ENCODE measurements at regions not wholly inside any gene's neighbourhood (a gene's known extent, or its start where the extent isn't known, plus 50 kb on each side); places are given as distances from the start of the nearest gene placed in this dataset.

GRCh38 chr11:116421529-116422185, 351.1 kb downstream of the BUD13 start:
- Mint-ChIP-seq H3K9me3 (ENCODE audit: unreplicated experiment) (no peaks in the 10 kb centered on the region), H3K27me3 (ENCODE audit: unreplicated experiment) (peaks cover 4% of the 10 kb centered on the region), H3K36me3 (ENCODE audit: low read depth, unreplicated experiment) (no peaks in the 10 kb centered on the region), H3K4me1 (ENCODE audit: unreplicated experiment) (no peaks in the 10 kb centered on the region), H3K27ac (ENCODE audit: unreplicated experiment) (no peak overlapping the region), H3K4me3 (ENCODE audit: unreplicated experiment) (no peak overlapping the region)
- no peak for DNase-seq (ENCODE audit: low spot score)
- TF ChIP-seq CTCF (IDR thresholded peaks at IDR 0.05; ENCODE audit: unreplicated experiment) = no peak

GRCh38 chr11:116420770-116421528, 351.8 kb downstream of the BUD13 start:
- Mint-ChIP-seq H3K9me3 (ENCODE audit: unreplicated experiment) (no peaks in the 10 kb centered on the region), H3K4me3 (ENCODE audit: unreplicated experiment) (no peak overlapping the region), H3K36me3 (ENCODE audit: low read depth, unreplicated experiment) (no peaks in the 10 kb centered on the region), H3K27ac (ENCODE audit: unreplicated experiment) (no peak overlapping the region), H3K4me1 (ENCODE audit: unreplicated experiment) (no peaks in the 10 kb centered on the region), H3K27me3 (ENCODE audit: unreplicated experiment) (peaks cover 4% of the 10 kb centered on the region)
- no peak for DNase-seq (ENCODE audit: low spot score)
- TF ChIP-seq CTCF (IDR thresholded peaks at IDR 0.05; ENCODE audit: unreplicated experiment) = no peak

GRCh38 chr11:116420030-116420429, 352.8 kb downstream of the BUD13 start:
- H3K27me3 Mint-ChIP-seq (ENCODE audit: unreplicated experiment) = peaks cover 4% of the 10 kb centered on the region
- no peaks in the 10 kb centered on the region for H3K4me1 Mint-ChIP-seq (ENCODE audit: unreplicated experiment)
- no peak overlapping the region for H3K27ac Mint-ChIP-seq (ENCODE audit: unreplicated experiment)

GRCh38 chr11:116418388-116419041, 354.3 kb downstream of the BUD13 start:
- no peak for DNase-seq (ENCODE audit: low spot score)
- Mint-ChIP-seq H3K36me3 (ENCODE audit: low read depth, unreplicated experiment) (no peaks in the 10 kb centered on the region), H3K4me1 (ENCODE audit: unreplicated experiment) (peaks cover 6% of the 10 kb centered on the region), H3K27ac (ENCODE audit: unreplicated experiment) (no peak overlapping the region), H3K9me3 (ENCODE audit: unreplicated experiment) (no peaks in the 10 kb centered on the region), H3K27me3 (ENCODE audit: unreplicated experiment) (peaks cover 4% of the 10 kb centered on the region), H3K4me3 (ENCODE audit: unreplicated experiment) (no peak overlapping the region)
- no peak for TF ChIP-seq CTCF (IDR thresholded peaks at IDR 0.05; ENCODE audit: unreplicated experiment)

More at GRCh38 chr11:116420030-116420429, 352.8 kb downstream of the BUD13 start:
- Mint-ChIP-seq H3K4me3 (ENCODE audit: unreplicated experiment) (no peak overlapping the region), H3K36me3 (ENCODE audit: low read depth, unreplicated experiment) (no peaks in the 10 kb centered on the region), H3K9me3 (ENCODE audit: unreplicated experiment) (no peaks in the 10 kb centered on the region)
- no peak for DNase-seq (ENCODE audit: low spot score)
- TF ChIP-seq CTCF (IDR thresholded peaks at IDR 0.05; ENCODE audit: unreplicated experiment) = no peak

Measured in endothelial cell (in vitro differentiated cells).